T-helper 2 cell treated with Interferon-gamma antibody and Interleukin-4, amounts not matched to agents 5 μg/mL and 100 μg/mL, for 36 hours (primary cell): ENCODE measurements at regions not wholly inside any gene's neighbourhood (a gene's known extent, or its start where the extent isn't known, plus 50 kb on each side); places are given as distances from the start of the nearest gene placed in this dataset.

Source experiments
- DNase-seq: peaks from one replicate; pipeline ENCODE4 v3.0.0; 2021; ENCODE audit warnings: low spot score
- H3K27ac Mint-ChIP-seq: one replicate; pipeline ENCODE4 v1.8.0; 2021; ENCODE audit warnings: mild to moderate bottlenecking, mixed read lengths
- H3K27me3 Mint-ChIP-seq: one replicate; pipeline ENCODE4 v1.8.0; 2021; ENCODE audit warnings: low read depth, mixed read lengths
- H3K36me3 Mint-ChIP-seq: one replicate; pipeline ENCODE4 v1.8.0; 2021; ENCODE audit warnings: low read depth, mixed read lengths
- H3K4me1 Mint-ChIP-seq: one replicate; pipeline ENCODE4 v1.8.0; 2021; ENCODE audit warnings: low read depth, mixed read lengths
- H3K4me3 Mint-ChIP-seq: one replicate; pipeline ENCODE4 v1.8.0; 2022; ENCODE audit warnings: mild to moderate bottlenecking, moderate library complexity, mixed read lengths
- H3K9me3 Mint-ChIP-seq: one replicate; pipeline ENCODE4 v1.8.0; 2021; ENCODE audit warnings: mixed read lengths

- Mint-ChIP-seq H3K36me3 (no peaks in the 10 kb centered on the region), H3K27me3 (peaks cover 4% of the 10 kb centered on the region), H3K9me3 (no peaks in the 10 kb centered on the region), H3K4me3 (no peak overlapping the region), H3K27ac (no peak overlapping the region), H3K4me1 (peaks cover 19% of the 10 kb centered on the region)
- DNase-seq = no peak
These were observed 111.1 kb upstream of the RAP1B start for GRCh38 chr12:68499616-68500015.

- Mint-ChIP-seq H3K4me1 (peaks cover 24% of the 10 kb centered on the region), H3K36me3 (no peaks in the 10 kb centered on the region), H3K27ac (no peak overlapping the region), H3K9me3 (peaks cover 3% of the 10 kb centered on the region), H3K4me3 (no peak overlapping the region), H3K27me3 (peaks cover 4% of the 10 kb centered on the region)
- DNase-seq = no peak
These were observed 109.5 kb upstream of the RAP1B start for GRCh38 chr12:68501226-68501625.

- Mint-ChIP-seq H3K9me3 (peaks cover 9% of the 10 kb centered on the region), H3K27me3 (no peaks in the 10 kb centered on the region), H3K27ac (no peak overlapping the region), H3K4me1 (peaks cover 9% of the 10 kb centered on the region), H3K4me3 (no peak overlapping the region), H3K36me3 (no peaks in the 10 kb centered on the region)
- no peak for DNase-seq
These were observed 104.7 kb upstream of the RAP1B start for GRCh38 chr12:68505970-68506369.

GRCh38 chr12:68506619-68507018 is 104.1 kb upstream of the RAP1B start:
- Mint-ChIP-seq H3K9me3 (peaks cover 9% of the 10 kb centered on the region), H3K4me1 (peaks cover 9% of the 10 kb centered on the region), H3K27ac (no peak overlapping the region), H3K4me3 (no peak overlapping the region), H3K36me3 (no peaks in the 10 kb centered on the region), H3K27me3 (no peaks in the 10 kb centered on the region)
- no peak for DNase-seq

- no peak for DNase-seq
- Mint-ChIP-seq H3K4me1 (peaks cover 9% of the 10 kb centered on the region), H3K27me3 (no peaks in the 10 kb centered on the region), H3K36me3 (no peaks in the 10 kb centered on the region), H3K4me3 (no peak overlapping the region), H3K27ac (no peak overlapping the region), H3K9me3 (peaks cover 10% of the 10 kb centered on the region)
These were observed 103.0 kb upstream of the RAP1B start for GRCh38 chr12:68507657-68508056.

- H3K4me1 Mint-ChIP-seq = peaks cover 9% of the 10 kb centered on the region
- no peaks in the 10 kb centered on the region for H3K36me3 Mint-ChIP-seq
- no peak overlapping the region for H3K27ac Mint-ChIP-seq
- no peaks in the 10 kb centered on the region for H3K27me3 Mint-ChIP-seq
- H3K9me3 Mint-ChIP-seq = peaks cover 12% of the 10 kb centered on the region
- DNase-seq = no peak
- no peak overlapping the region for H3K4me3 Mint-ChIP-seq
These were observed 102.1 kb upstream of the RAP1B start for GRCh38 chr12:68508576-68508975.

GRCh38 chr12:68509242-68509641 is 101.5 kb upstream of the RAP1B start:
- Mint-ChIP-seq H3K36me3 (no peaks in the 10 kb centered on the region), H3K9me3 (peaks cover 12% of the 10 kb centered on the region), H3K27ac (no peak overlapping the region), H3K4me1 (peaks cover 9% of the 10 kb centered on the region), H3K4me3 (no peak overlapping the region), H3K27me3 (no peaks in the 10 kb centered on the region)
- no peak for DNase-seq

GRCh38 chr12:68510397-68510796 is 100.3 kb upstream of the RAP1B start:
- peaks cover 12% of the 10 kb centered on the region for H3K9me3 Mint-ChIP-seq
- no peak overlapping the region for H3K27ac Mint-ChIP-seq
- no peak for DNase-seq
- H3K4me3 Mint-ChIP-seq = no peak overlapping the region
- H3K36me3 Mint-ChIP-seq = no peaks in the 10 kb centered on the region
- no peaks in the 10 kb centered on the region for H3K27me3 Mint-ChIP-seq
- peaks cover 9% of the 10 kb centered on the region for H3K4me1 Mint-ChIP-seq

- no peaks in the 10 kb centered on the region for H3K4me1 Mint-ChIP-seq
- H3K27ac Mint-ChIP-seq = no peak overlapping the region
- H3K9me3 Mint-ChIP-seq = peaks cover 4% of the 10 kb centered on the region
- no peak for DNase-seq
- peaks cover 7% of the 10 kb centered on the region for H3K27me3 Mint-ChIP-seq
- H3K36me3 Mint-ChIP-seq = no peaks in the 10 kb centered on the region
- H3K4me3 Mint-ChIP-seq = no peak overlapping the region
These were observed 95.8 kb upstream of the RAP1B start for GRCh38 chr12:68514807-68515411.

GRCh38 chr12:68515793-68516192 is 94.9 kb upstream of the RAP1B start:
- peaks cover 7% of the 10 kb centered on the region for H3K27me3 Mint-ChIP-seq

GRCh38 chr12:68521321-68521839 is 89.3 kb upstream of the RAP1B start:
- Mint-ChIP-seq H3K4me3 (no peak overlapping the region), H3K27ac (no peak overlapping the region), H3K4me1 (no peaks in the 10 kb centered on the region), H3K9me3 (peaks cover 3% of the 10 kb centered on the region), H3K36me3 (no peaks in the 10 kb centered on the region), H3K27me3 (peaks cover 7% of the 10 kb centered on the region)
- no peak for DNase-seq

More at GRCh38 chr12:68515793-68516192, 94.9 kb upstream of the RAP1B start:
- Mint-ChIP-seq H3K9me3 (peaks cover 4% of the 10 kb centered on the region), H3K4me1 (no peaks in the 10 kb centered on the region), H3K36me3 (no peaks in the 10 kb centered on the region), H3K4me3 (no peak overlapping the region), H3K27ac (no peak overlapping the region)
- DNase-seq = no peak

- no peak overlapping the region for H3K4me3 Mint-ChIP-seq
- no peaks in the 10 kb centered on the region for H3K4me1 Mint-ChIP-seq
- peaks cover 3% of the 10 kb centered on the region for H3K9me3 Mint-ChIP-seq
- no peak overlapping the region for H3K27ac Mint-ChIP-seq
- H3K36me3 Mint-ChIP-seq = no peaks in the 10 kb centered on the region
- no peak for DNase-seq
- H3K27me3 Mint-ChIP-seq = peaks cover 2% of the 10 kb centered on the region
These were observed 88.7 kb upstream of the RAP1B start for GRCh38 chr12:68521848-68522502.

GRCh38 chr12:68529466-68529865 is 81.2 kb upstream of the RAP1B start:
- Mint-ChIP-seq H3K9me3 (peaks cover 9% of the 10 kb centered on the region), H3K4me3 (no peak overlapping the region), H3K27me3 (peaks cover 11% of the 10 kb centered on the region), H3K27ac (no peak overlapping the region), H3K36me3 (peaks cover 4% of the 10 kb centered on the region), H3K4me1 (peaks cover 4% of the 10 kb centered on the region)
- DNase-seq = no peak

- Mint-ChIP-seq H3K36me3 (peaks cover 4% of the 10 kb centered on the region), H3K27ac (no peak overlapping the region), H3K27me3 (peaks cover 11% of the 10 kb centered on the region), H3K9me3 (peaks cover 9% of the 10 kb centered on the region), H3K4me3 (no peak overlapping the region), H3K4me1 (peaks cover 4% of the 10 kb centered on the region)
- no peak for DNase-seq
These were observed 80.8 kb upstream of the RAP1B start for GRCh38 chr12:68529869-68530268.
